GM21423 (cell line): ENCODE measurements at regions not wholly inside any gene's neighbourhood (a gene's known extent, or its start where the extent isn't known, plus 50 kb on each side); places are given as distances from the start of the nearest gene placed in this dataset.

ENCODE experiments used
- ATAC-seq: cut with Tn5 transposase; IDR thresholded peaks from one replicate; pipeline ENCODE4 v1.9.1; 2021; ENCODE audit warnings: mild to moderate bottlenecking, moderate library complexity; ENCODE audit not compliant: unreplicated experiment

DNA sequence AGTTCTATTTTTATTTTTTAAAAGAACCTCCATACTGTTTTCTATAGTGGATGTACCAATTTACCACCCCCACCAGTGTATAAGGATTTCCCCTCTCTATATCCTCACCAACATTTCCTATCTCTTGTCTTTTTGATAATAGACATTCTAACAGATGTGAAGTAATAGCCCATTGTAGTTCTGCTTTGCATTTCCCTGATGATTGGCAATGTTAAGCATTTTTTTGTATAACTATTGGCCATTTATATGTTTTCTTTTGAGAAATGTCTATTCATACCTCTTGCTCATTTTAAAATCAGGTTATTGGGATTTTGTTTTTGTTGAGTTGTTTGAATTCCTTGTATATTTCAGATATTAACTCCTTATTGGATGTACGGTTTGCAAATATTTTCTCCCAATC lies 251.1 kb upstream of the HTR2C start:
- no peak for ATAC-seq

DNA sequence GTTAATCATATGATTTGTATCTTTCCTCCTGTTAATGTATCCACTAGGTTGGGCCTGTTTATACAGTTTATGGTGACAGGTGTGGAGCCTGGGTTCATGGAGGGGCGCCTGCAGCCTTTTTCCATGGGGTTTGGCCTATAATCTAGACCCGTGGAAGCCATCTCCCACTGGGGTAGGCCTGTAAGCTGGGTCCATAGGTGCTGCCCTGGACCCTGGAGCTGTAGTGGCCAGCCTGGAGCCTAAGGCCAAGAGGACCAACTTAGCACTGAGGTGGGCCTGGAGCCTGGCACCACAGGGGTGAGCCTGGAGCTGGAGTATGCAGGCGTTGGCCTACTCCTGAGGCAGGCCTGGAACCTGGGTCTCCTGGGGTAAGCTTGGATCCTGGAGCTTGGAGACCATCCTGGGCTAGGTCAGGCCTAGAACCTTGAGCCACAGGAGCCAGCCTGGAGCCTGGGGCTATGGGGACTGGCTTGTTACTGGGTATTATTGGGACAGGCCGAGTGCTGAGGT lies 249.4 kb upstream of the HTR2C start:
- no peak for ATAC-seq

DNA sequence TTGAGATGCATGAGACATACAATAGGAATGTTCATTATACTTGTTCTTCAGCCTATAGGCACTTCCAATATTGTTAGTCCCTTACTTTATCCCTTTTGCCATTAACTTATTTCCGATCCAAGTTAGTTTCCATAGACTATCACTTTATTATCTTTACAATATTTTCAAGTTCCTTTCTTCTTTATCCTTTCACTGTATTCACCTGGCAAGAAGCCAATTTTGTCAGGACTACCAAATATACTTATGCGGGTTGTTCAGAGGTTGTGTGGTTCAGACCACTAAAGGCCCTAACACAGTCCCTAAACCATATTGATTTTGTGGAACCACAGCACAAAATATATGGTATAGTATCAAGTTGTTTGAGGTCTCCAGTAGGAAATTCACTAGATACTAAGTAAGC lies 245.0 kb upstream of the HTR2C start:
- no peak for ATAC-seq

DNA sequence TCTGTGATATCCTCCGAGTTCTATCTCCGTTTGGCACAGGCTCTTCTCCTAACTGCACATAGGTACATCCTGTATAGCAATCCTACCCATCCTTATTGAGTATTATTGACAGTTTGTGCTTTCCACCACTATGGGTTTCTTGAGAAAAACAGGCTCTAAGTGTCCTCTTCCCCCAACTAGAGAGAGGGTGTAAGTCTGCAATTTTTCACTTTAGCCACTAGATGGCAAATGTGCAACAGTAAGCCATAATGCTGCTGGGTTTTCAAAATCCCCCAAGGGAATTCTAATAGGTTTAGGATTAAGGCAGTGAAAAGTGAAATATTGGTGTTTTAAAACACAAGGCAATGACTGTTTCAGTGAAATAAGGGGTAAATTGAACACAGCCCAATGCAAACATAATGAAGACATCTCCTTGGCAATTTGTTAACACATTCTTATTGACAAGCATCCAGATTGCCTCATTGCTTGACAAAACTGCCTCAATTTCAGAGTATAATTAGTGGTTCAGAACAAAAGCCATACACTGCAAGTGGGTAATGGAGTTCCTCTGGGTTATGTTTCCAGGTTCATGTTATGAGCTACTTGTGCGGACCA lies 239.0 kb upstream of the HTR2C start:
- peak; percentile 67 for ATAC-seq

DNA sequence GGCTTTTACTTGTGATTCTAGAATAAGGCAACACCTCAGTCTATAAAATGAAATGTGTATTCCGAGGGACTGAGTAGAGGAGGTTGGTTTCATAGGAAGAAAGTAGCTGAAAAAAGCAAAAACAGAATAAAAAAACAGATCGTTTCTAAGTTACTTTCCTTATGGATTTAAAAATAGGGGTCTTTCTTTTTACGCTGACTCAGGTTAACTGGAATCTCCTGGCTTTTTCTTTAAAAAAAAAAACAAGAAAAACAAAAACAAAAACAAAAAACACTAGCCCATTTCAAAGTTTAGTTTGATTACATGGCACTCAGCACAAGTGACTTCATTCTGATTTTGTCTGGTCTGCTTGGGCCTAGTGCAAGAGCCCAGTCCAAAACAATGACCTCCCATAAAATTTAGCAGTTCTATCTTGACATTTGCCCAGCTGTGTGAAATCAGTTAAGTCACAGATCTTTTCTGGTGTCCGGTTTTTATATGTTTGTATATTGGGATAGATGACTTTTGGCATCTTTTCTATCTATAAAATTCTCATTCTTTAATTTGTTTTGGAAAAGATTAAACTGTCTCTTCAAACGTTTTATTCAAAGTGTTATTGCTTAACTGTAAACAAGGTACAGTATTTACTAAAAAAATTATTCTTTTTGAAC lies 222.7 kb upstream of the HTR2C start:
- ATAC-seq = no peak

DNA sequence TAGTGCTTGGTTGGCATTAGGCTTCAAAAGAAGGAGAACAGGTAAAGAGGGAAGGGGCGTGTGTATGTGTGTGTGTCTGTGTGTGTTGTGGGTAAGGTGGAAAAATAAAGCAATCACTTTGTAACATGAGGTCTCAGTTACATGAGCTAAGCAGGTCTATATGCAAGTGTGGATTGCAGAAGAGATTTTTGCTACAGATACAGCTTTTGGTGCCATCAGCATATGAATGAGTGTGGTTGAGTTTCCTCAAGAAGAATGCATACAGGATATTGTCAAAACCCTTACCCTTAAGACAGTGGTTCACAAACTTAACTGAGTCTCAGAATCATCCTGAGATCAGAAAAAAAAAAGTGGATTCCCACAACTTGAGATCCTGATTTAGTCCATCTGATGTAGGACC lies 220.5 kb upstream of the HTR2C start:
- ATAC-seq = no peak

DNA sequence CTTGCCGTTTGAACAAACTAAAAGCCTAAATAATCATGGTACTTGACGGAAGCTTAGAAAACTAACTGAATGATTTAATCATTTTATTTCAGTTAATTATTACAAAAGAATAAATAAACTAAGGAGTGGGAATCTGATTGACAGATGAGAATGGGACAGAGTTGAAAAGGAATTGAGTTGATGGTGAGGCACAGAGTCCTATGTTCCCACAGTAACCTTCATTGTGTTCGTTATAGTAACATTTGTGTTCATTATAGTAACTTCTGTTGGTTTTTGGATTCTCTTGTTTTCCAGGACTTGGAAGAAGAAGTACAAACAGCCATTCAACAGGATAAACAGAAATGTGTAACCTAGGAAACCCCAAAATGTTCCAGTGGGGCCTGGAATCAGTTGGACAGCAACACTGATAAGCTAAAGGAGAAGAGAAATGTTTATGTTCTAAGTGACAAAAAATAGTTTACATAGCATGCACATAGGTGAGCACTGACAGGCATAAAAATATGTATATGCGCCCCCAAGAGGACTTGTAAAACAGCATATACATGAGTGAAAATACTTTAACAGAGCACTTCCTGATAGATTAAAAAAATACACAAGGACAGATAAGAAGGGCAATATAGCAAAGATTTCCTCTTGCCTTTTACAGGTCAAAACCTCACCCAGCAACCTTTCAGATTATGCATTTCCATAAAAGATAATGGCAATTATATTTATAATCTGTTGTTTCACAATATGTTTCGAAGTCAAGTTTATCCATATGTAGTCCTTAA lies 218.6 kb upstream of the HTR2C start:
- ATAC-seq = no peak

DNA sequence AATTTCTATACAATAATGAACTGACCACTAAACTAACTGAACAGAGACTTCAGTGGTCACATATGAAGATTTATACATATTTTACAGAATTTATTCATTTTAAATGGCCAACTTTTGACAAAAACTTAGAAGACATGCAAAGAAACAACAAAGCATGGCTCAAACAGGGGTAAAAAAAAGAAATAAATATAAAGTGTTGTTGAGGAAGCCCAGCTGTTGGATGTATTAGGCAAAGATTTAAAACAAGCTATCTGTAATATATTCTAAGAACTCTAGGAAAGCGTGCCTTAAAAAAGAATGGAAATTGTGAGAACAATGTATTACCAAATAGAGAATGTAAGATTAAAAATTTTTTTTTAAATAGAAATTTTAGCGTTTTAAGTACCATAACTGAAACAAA lies 210.9 kb upstream of the HTR2C start:
- ATAC-seq = no peak

DNA sequence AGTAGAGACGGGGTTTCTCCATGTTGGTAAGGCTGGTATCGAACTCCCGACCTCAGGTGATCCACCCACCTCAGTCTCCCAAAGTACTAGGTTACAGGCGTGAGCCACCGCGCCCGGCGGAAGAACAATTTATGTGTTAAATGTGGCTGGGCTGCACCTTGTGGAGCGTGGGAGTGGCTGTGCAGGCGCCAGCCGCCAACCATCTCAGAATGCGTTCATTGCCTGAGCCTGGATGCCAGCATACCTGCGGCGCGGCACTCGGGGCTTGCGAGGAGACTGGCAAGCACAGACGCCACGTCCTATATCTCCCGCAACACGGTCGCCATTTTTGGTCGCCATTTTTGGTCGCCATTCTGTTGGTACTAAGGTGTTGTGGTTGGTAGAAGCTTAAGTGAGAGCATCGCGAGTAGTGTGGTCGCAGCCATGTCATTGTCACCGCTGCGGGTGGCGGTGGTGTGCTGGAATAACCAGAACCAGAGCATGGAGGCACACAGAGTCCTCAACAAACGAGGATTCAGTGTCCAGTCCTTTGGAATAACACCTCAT lies 193.6 kb upstream of the HTR2C start:
- ATAC-seq = no peak
